Upper lobe of left lung (tissue), 6 donors: ENCODE measurements at regions not wholly inside any gene's neighbourhood (a gene's known extent, or its start where the extent isn't known, plus 50 kb on each side); places are given as distances from the start of the nearest gene placed in this dataset.

Experiments
- ATAC-seq, 2 donors: fragments of 200-7000 bp; cut with Tn5 transposase; one replicate each; pipeline ENCODE4 v1.9.1; 2022; ENCODE audit warnings: mild to moderate bottlenecking in 2 of 2, moderate library complexity in 2 of 2; ENCODE audit not compliant: low FRiP score in 2 of 2
- DNase-seq, 2 donors: peaks; one replicate each; pipeline ENCODE4 v3.0.0-alpha.2; 2019 to 2020
- H3K27ac ChIP-seq, 4 donors: fragments of 200-600 bp; sonication (generic); one replicate each; pipeline ENCODE4 v1.5.1; 2016 to 2019
- H3K27me3 ChIP-seq, 4 donors: fragments of 200-600 bp; sonication (generic); one replicate each; pipeline ENCODE4 v1.5.1; 2017 to 2019
- H3K36me3 ChIP-seq, 4 donors: fragments of 200-600 bp; sonication (generic); one replicate each; pipeline ENCODE4 v1.5.1; 2016 to 2019
- H3K4me1 ChIP-seq, 4 donors: fragments of 200-600 bp; sonication (generic); one replicate each; pipeline ENCODE4 v1.5.1; 2018 to 2019
- H3K4me3 ChIP-seq, 4 donors: fragments of 200-600 bp; sonication (generic); one replicate each; pipeline ENCODE4 v1.5.1; 2017 to 2019; ENCODE audit warnings: mild to moderate bottlenecking in 2 of 4, moderate library complexity in 1 of 4
- H3K9me3 ChIP-seq, 4 donors: fragments of 200-600 bp; sonication (generic); one replicate each; pipeline ENCODE4 v1.5.1; 2018 to 2019
- EP300 ChIP-seq, 4 donors: sonication (generic); formaldehyde crosslinking; IDR thresholded peaks; one replicate each; pipeline ENCODE4 v1.5.1; 2017; ENCODE audit warnings: antibody characterized with exemption in 4 of 4, control low read depth in 2 of 4
- POLR2A ChIP-seq, 4 donors: fragments of 450-650 bp; IDR thresholded peaks; one replicate each; pipeline ENCODE4 v1.5.1; 2016 to 2017; ENCODE audit warnings: antibody characterized with exemption in 4 of 4, mild to moderate bottlenecking in 2 of 4
- POLR2AphosphoS5 ChIP-seq, 2 donors: sonication (generic); formaldehyde crosslinking; IDR thresholded peaks; one replicate each; pipeline ENCODE4 v1.5.1; 2017; ENCODE audit warnings: antibody characterized with exemption in 2 of 2
- WGBS, 2 donors: methylation state at CpG; one replicate each; pipeline ENCODE4 v1.1.5; 2017 to 2018; 5-methylcytosine and 5-hydroxymethylcytosine counted together
- TF ChIP-seq, protein P1 (sequence below), 6 experiments: fragments of 450-650 bp in 4 of 6; fragments of 200-600 bp in 2 of 6; sonication (generic) in 2 of 6; IDR thresholded peaks; one replicate each; pipeline ENCODE4 v1.5.1; 2016 to 2019; ENCODE audit warnings: antibody characterized with exemption in 6 of 6
- donor health status: DM: no; HTN: no; CAD: no; lungs with moderate emphysema.
- donor health status: DM: no; HTN: yes; CAD: no; lungs with severe emphysema.

DNA sequence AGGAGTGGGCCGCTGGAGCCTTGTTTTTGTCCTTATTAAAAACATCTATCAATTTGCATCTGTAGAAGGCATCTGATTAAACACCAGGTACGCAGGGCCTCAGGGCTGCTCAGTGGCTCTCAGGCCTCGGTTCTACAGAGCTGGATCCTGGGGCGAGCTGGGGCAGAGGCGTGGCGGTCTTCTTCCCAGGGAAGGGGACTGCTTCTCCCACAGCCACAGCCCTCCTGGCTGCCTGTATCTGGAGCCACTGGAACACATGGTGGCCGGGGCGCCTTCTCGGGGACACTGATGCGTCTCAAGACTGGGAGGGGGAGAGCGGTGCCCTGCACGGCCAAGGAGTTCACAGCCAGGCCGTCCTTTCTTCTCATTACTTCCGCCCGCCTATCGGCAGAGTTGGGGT lies 1178.2 kb downstream of the BRD1 start:
- TF ChIP-seq POLR2A (IDR thresholded peaks at IDR 0.05) (no peak), EP300 (IDR thresholded peaks at IDR 0.05) (no peak), POLR2AphosphoS5 (IDR thresholded peaks at IDR 0.05) (no peak)
- TF ChIP-seq, protein P1, sequence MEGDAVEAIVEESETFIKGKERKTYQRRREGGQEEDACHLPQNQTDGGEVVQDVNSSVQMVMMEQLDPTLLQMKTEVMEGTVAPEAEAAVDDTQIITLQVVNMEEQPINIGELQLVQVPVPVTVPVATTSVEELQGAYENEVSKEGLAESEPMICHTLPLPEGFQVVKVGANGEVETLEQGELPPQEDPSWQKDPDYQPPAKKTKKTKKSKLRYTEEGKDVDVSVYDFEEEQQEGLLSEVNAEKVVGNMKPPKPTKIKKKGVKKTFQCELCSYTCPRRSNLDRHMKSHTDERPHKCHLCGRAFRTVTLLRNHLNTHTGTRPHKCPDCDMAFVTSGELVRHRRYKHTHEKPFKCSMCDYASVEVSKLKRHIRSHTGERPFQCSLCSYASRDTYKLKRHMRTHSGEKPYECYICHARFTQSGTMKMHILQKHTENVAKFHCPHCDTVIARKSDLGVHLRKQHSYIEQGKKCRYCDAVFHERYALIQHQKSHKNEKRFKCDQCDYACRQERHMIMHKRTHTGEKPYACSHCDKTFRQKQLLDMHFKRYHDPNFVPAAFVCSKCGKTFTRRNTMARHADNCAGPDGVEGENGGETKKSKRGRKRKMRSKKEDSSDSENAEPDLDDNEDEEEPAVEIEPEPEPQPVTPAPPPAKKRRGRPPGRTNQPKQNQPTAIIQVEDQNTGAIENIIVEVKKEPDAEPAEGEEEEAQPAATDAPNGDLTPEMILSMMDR (IDR thresholded peaks at IDR 0.05) = no peak
- Histone ChIP-seq H3K27ac (no peak overlapping the region), H3K9me3 (no peaks in the 10 kb centered on the region), H3K36me3 (no peaks in the 10 kb centered on the region), H3K4me1 (no peaks in the 10 kb centered on the region), H3K27me3 (no peaks in the 10 kb centered on the region), H3K4me3 (no peak overlapping the region)
- ATAC-seq (no peak), DNase-seq (peak in 1 of 2 donors; percentile 58)
- WGBS, 2 donors = 87 to 91% methylated on average over 14 to 16 of the region's 16 CpGs

GRCh38 chr22:48649031-48649430 lies 1178.6 kb downstream of the BRD1 start:
- no peaks in the 10 kb centered on the region for H3K27me3 ChIP-seq
- WGBS, 2 donors = 93 to 94% methylated on average over 9 of the region's 9 CpGs
- no peaks in the 10 kb centered on the region for H3K36me3 ChIP-seq
- no peak for ATAC-seq
- no peaks in the 10 kb centered on the region for H3K4me1 ChIP-seq
- no peak overlapping the region for H3K4me3 ChIP-seq
- H3K9me3 ChIP-seq = no peaks in the 10 kb centered on the region
- no peak for DNase-seq
- TF ChIP-seq POLR2A (IDR thresholded peaks at IDR 0.05) (no peak), POLR2AphosphoS5 (IDR thresholded peaks at IDR 0.05) (no peak)
- TF ChIP-seq, protein P1 (IDR thresholded peaks at IDR 0.05) = no peak
- no peak overlapping the region for H3K27ac ChIP-seq

DNA sequence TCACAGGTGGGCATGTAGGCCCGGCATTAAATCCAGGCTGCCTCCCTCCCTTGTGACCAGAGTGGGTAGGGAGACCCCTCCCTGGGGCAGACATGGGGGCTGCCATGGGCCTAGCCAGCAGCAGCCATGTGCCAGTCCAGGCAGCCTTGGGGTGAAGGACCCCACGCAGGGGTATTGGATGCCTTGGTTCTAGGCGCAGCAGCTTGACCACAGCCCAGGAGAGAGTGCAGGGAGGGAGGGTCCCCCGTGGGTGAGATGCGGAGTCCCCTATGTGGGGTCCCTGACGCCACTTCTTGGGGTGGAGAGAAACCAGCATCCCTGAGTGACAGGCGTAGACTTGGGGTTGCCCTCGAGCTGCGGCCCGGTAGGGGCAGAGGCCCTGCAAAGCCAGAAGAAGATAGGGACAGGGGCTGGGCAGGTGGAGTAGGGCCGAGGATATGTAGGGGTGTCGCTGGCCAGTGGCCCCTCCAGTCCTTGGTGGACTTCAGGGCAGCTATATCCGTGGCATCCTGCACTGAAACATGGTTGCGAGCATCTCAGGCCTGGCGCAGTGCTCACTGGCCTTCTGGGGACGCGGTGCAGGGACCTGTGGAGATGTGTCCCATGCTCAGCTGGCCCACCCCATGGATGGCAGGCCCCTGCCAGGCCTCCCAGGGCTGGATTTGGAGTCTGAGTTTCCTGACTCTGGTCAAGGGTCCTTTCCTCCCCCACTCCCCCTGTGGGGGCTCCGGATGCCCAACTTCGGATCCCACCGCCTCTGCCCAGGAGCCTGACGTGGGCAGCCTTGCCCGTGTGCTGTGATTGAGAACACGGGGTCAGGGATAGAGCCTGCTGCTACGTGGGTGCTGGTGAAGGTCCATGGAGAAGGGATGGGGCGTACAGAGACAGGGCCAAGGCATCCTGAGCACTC lies 1179.8 kb downstream of the BRD1 start:
- Histone ChIP-seq H3K36me3 (no peaks in the 10 kb centered on the region), H3K27me3 (no peaks in the 10 kb centered on the region), H3K9me3 (no peaks in the 10 kb centered on the region), H3K27ac (no peak overlapping the region), H3K4me3 (no peak overlapping the region), H3K4me1 (no peaks in the 10 kb centered on the region)
- DNase-seq (peak in 1 of 2 donors; percentile 61), ATAC-seq (no peak)
- TF ChIP-seq EP300 (IDR thresholded peaks at IDR 0.05) (no peak), POLR2A (IDR thresholded peaks at IDR 0.05) (no peak)
- WGBS, 2 donors = 89 to 92% methylated on average over 18 to 25 of the region's 25 CpGs

DNA sequence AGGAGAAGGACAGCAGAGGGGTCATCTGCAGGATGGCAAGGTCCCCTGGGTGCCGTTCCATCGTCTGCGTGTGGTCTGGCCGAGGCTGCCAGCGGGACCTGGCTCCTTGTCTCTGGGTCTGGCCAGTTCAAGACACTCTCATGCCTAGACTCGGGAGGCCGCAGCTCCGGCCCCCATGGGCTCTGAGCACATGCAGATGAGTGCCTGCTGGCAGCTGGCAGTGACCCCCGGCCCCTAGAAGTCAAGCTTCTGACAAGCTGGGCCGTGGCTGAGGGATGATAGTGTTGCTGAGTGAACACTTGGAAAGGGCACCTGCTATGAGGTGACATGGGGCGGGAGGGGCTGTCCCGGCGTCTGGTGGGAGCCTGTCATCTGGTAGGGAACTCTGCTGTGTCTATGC lies 1180.6 kb downstream of the BRD1 start:
- peak in 1 of 2 donors; percentile 73 for DNase-seq
- H3K36me3 ChIP-seq = no peaks in the 10 kb centered on the region

GRCh38 chr22:48646216-48646925 lies 1181.3 kb downstream of the BRD1 start:
- H3K4me3 ChIP-seq = no peak overlapping the region
- DNase-seq = peak in 1 of 2 donors; percentile 80
- TF ChIP-seq, protein P1 (IDR thresholded peaks at IDR 0.05) = no peak
- no peak for TF ChIP-seq EP300 (IDR thresholded peaks at IDR 0.05)
- no peak for TF ChIP-seq POLR2AphosphoS5 (IDR thresholded peaks at IDR 0.05)
- TF ChIP-seq POLR2A (IDR thresholded peaks at IDR 0.05) = no peak
- 90 to 93% methylated on average over 12 to 40 of the region's 42 CpGs for WGBS, 2 donors
- no peaks in the 10 kb centered on the region for H3K27me3 ChIP-seq
- no peaks in the 10 kb centered on the region for H3K4me1 ChIP-seq
- ATAC-seq = no peak
- no peak overlapping the region for H3K27ac ChIP-seq
- no peaks in the 10 kb centered on the region for H3K36me3 ChIP-seq
- no peaks in the 10 kb centered on the region for H3K9me3 ChIP-seq

More for the DNA sequence above, 1180.6 kb downstream of the BRD1 start:
- H3K4me3 ChIP-seq = no peak overlapping the region
- 92 to 93% methylated on average over 3 to 12 of the region's 13 CpGs for WGBS, 2 donors
- no peaks in the 10 kb centered on the region for H3K4me1 ChIP-seq
- H3K9me3 ChIP-seq = no peaks in the 10 kb centered on the region
- TF ChIP-seq POLR2A (IDR thresholded peaks at IDR 0.05) (no peak), EP300 (IDR thresholded peaks at IDR 0.05) (no peak), POLR2AphosphoS5 (IDR thresholded peaks at IDR 0.05) (no peak)
- TF ChIP-seq, protein P1 (IDR thresholded peaks at IDR 0.05) = no peak
- H3K27ac ChIP-seq = no peak overlapping the region
- no peaks in the 10 kb centered on the region for H3K27me3 ChIP-seq
- no peak for ATAC-seq
